ENCODE measurements at regions not wholly inside any gene's neighbourhood (a gene's known extent, or its start where the extent isn't known, plus 50 kb on each side); places are given as distances from the start of the nearest gene placed in this dataset.

GRCh38 chr21:27397578-27397977, 430.7 kb upstream of the ADAMTS5 start:
- H3K36me3 ChIP-seq (ENCODE audit: control insufficient read depth, insufficient read depth, low read length) = no peaks in the 10 kb centered on the region
- DNase-seq (ENCODE audit: extremely low read depth, insufficient read length) = no peak
- TF ChIP-seq, protein P1, sequence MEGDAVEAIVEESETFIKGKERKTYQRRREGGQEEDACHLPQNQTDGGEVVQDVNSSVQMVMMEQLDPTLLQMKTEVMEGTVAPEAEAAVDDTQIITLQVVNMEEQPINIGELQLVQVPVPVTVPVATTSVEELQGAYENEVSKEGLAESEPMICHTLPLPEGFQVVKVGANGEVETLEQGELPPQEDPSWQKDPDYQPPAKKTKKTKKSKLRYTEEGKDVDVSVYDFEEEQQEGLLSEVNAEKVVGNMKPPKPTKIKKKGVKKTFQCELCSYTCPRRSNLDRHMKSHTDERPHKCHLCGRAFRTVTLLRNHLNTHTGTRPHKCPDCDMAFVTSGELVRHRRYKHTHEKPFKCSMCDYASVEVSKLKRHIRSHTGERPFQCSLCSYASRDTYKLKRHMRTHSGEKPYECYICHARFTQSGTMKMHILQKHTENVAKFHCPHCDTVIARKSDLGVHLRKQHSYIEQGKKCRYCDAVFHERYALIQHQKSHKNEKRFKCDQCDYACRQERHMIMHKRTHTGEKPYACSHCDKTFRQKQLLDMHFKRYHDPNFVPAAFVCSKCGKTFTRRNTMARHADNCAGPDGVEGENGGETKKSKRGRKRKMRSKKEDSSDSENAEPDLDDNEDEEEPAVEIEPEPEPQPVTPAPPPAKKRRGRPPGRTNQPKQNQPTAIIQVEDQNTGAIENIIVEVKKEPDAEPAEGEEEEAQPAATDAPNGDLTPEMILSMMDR (IDR thresholded peaks at IDR 0.05; ENCODE audit: insufficient read depth, low read length, poor library complexity, severe bottlenecking) = no peak
- no peak overlapping the region for H3K4me3 ChIP-seq (replicated peaks; ENCODE audit: low read depth, low read length)
- no peaks in the 10 kb centered on the region for H3K27me3 ChIP-seq (replicated peaks; ENCODE audit: control insufficient read depth, insufficient read depth, low read length)

DNA sequence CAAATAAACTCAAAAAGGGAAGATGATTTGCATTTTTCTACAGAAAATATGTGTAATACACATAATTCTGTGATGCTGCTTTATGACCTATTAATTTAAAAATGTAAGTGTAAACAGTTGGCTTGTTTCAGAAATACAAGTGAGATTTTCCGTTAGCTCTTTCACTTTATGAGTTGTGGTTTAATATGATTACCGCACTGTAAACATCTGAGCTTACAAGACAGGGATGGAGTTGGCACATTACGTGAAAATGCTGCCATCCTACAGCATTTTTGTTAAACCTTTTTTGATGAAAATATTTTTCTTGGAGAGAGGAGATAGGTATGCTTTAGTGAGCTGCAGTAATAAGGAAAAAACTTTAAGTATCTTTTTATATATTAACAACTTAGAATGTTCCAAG, 426.8 kb upstream of the ADAMTS5 start:
- no peak for DNase-seq (ENCODE audit: extremely low read depth, insufficient read length)
- no peaks in the 10 kb centered on the region for H3K36me3 ChIP-seq (ENCODE audit: control insufficient read depth, insufficient read depth, low read length)
- no peaks in the 10 kb centered on the region for H3K27me3 ChIP-seq (replicated peaks; ENCODE audit: control insufficient read depth, insufficient read depth, low read length)
- no peak overlapping the region for H3K4me3 ChIP-seq (replicated peaks; ENCODE audit: low read depth, low read length)
- TF ChIP-seq, protein P1 (IDR thresholded peaks at IDR 0.05; ENCODE audit: insufficient read depth, low read length, poor library complexity, severe bottlenecking) = no peak

DNA sequence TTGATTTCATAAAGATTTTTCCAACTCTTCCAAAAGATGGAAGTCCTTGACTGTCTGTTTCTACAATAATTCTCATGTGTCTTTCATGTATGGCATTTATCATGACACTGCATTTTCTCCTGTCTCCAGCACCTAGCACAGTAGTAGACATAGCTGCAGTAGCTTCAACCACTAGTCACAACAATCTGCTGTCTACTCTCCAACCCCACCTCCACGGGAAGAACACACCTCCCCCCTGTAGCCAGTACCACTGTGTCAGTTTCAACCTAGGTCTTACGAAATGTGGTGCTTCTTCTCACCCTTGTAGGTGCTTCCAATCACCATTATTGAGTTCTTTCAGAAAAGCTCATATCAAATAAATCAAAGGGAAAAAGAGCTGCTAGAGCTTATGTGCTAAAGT, 425.1 kb upstream of the ADAMTS5 start:
- TF ChIP-seq, protein P1 (IDR thresholded peaks at IDR 0.05; ENCODE audit: insufficient read depth, low read length, poor library complexity, severe bottlenecking) = no peak
- H3K4me3 ChIP-seq (replicated peaks; ENCODE audit: low read depth, low read length) = no peak overlapping the region
- no peaks in the 10 kb centered on the region for H3K27me3 ChIP-seq (replicated peaks; ENCODE audit: control insufficient read depth, insufficient read depth, low read length)

GRCh38 chr21:27390384-27390783, 423.5 kb upstream of the ADAMTS5 start:
- no peak for DNase-seq (ENCODE audit: extremely low read depth, insufficient read length)
- no peaks in the 10 kb centered on the region for H3K27me3 ChIP-seq (replicated peaks; ENCODE audit: control insufficient read depth, insufficient read depth, low read length)
- H3K36me3 ChIP-seq (ENCODE audit: control insufficient read depth, insufficient read depth, low read length) = no peaks in the 10 kb centered on the region
- no peak overlapping the region for H3K4me3 ChIP-seq (replicated peaks; ENCODE audit: low read depth, low read length)
- TF ChIP-seq, protein P1 (IDR thresholded peaks at IDR 0.05; ENCODE audit: insufficient read depth, low read length, poor library complexity, severe bottlenecking) = no peak

More for the DNA sequence above, 425.1 kb upstream of the ADAMTS5 start:
- H3K36me3 ChIP-seq (ENCODE audit: control insufficient read depth, insufficient read depth, low read length) = no peaks in the 10 kb centered on the region
- DNase-seq (ENCODE audit: extremely low read depth, insufficient read length) = no peak

GRCh38 chr21:27388825-27389224, 421.9 kb upstream of the ADAMTS5 start:
- Histone ChIP-seq H3K4me3 (replicated peaks; ENCODE audit: low read depth, low read length) (no peak overlapping the region), H3K27me3 (replicated peaks; ENCODE audit: control insufficient read depth, insufficient read depth, low read length) (no peaks in the 10 kb centered on the region), H3K36me3 (ENCODE audit: control insufficient read depth, insufficient read depth, low read length) (no peaks in the 10 kb centered on the region)
- DNase-seq (ENCODE audit: extremely low read depth, insufficient read length) = no peak
- TF ChIP-seq, protein P1 (IDR thresholded peaks at IDR 0.05; ENCODE audit: insufficient read depth, low read length, poor library complexity, severe bottlenecking) = no peak

DNA sequence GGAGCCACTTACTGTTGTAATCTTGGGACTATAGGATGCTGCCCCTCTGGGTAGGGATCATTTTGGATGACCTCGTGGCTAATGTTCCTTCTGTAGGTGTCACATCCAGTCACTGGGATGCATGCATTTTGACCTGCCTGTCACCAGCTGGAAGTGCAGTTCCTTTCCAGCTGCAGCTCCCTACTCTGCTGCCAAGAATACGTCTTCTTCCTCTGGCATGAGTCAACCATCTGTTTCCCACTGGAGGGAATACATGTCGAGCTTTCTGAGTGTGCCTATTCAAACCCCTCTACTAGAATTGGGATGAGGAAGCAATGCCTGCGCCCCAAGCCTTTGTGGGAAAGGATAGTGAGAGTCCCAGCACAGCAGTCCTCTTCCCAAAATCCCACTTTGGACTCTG, 415.5 kb upstream of the ADAMTS5 start:
- Histone ChIP-seq H3K36me3 (ENCODE audit: control insufficient read depth, insufficient read depth, low read length) (no peaks in the 10 kb centered on the region), H3K27me3 (replicated peaks; ENCODE audit: control insufficient read depth, insufficient read depth, low read length) (no peaks in the 10 kb centered on the region), H3K4me3 (replicated peaks; ENCODE audit: low read depth, low read length) (no peak overlapping the region)
- TF ChIP-seq, protein P1 (IDR thresholded peaks at IDR 0.05; ENCODE audit: insufficient read depth, low read length, poor library complexity, severe bottlenecking) = no peak
- no peak for DNase-seq (ENCODE audit: extremely low read depth, insufficient read length)
